ENCODE measurements at regions not wholly inside any gene's neighbourhood (a gene's known extent, or its start where the extent isn't known, plus 50 kb on each side); places are given as distances from the start of the nearest gene placed in this dataset.

GRCh38 chr12:88251798-88252197, 109.7 kb downstream of the TMTC3 start:
- Histone ChIP-seq H3K27me3 (ENCODE audit: control insufficient read depth, insufficient read depth, low read length) (no peaks in the 10 kb centered on the region), H3K9ac (ENCODE audit: low read depth, low read length) (no peak overlapping the region), H3K27ac (ENCODE audit: low read depth, low read length) (no peak overlapping the region), H3K36me3 (ENCODE audit: control insufficient read depth, insufficient read depth, low read length) (no peaks in the 10 kb centered on the region), H3K4me3 (ENCODE audit: low read depth, low read length) (no peak overlapping the region), H3K4me1 (ENCODE audit: control insufficient read depth, insufficient read depth, low read length) (peaks cover 9% of the 10 kb centered on the region), H3K9me3 (ENCODE audit: control insufficient read depth, insufficient read depth, low read length) (no peaks in the 10 kb centered on the region)

- Histone ChIP-seq H3K27me3 (ENCODE audit: control insufficient read depth, insufficient read depth, low read length) (no peaks in the 10 kb centered on the region), H3K9ac (ENCODE audit: low read depth, low read length) (no peak overlapping the region), H3K4me1 (ENCODE audit: control insufficient read depth, insufficient read depth, low read length) (no peaks in the 10 kb centered on the region), H3K27ac (ENCODE audit: low read depth, low read length) (no peak overlapping the region), H3K36me3 (ENCODE audit: control insufficient read depth, insufficient read depth, low read length) (no peaks in the 10 kb centered on the region), H3K4me3 (ENCODE audit: low read depth, low read length) (no peak overlapping the region), H3K9me3 (ENCODE audit: control insufficient read depth, insufficient read depth, low read length) (no peaks in the 10 kb centered on the region)
Measured at GRCh38 chr12:88253371-88253978, 111.4 kb downstream of the TMTC3 start.

- no peaks in the 10 kb centered on the region for H3K4me1 ChIP-seq (ENCODE audit: control insufficient read depth, insufficient read depth, low read length)
- H3K4me3 ChIP-seq (ENCODE audit: low read depth, low read length): no peak overlapping the region
- no peak overlapping the region for H3K9ac ChIP-seq (ENCODE audit: low read depth, low read length)
- no peak overlapping the region for H3K27ac ChIP-seq (ENCODE audit: low read depth, low read length)
- no peaks in the 10 kb centered on the region for H3K9me3 ChIP-seq (ENCODE audit: control insufficient read depth, insufficient read depth, low read length)
- no peaks in the 10 kb centered on the region for H3K27me3 ChIP-seq (ENCODE audit: control insufficient read depth, insufficient read depth, low read length)
- no peaks in the 10 kb centered on the region for H3K36me3 ChIP-seq (ENCODE audit: control insufficient read depth, insufficient read depth, low read length)
Measured at GRCh38 chr12:88255224-88255623, 113.1 kb downstream of the TMTC3 start.

- H3K4me1 ChIP-seq (ENCODE audit: control insufficient read depth, insufficient read depth, low read length): no peaks in the 10 kb centered on the region
- H3K4me3 ChIP-seq (ENCODE audit: low read depth, low read length): no peak overlapping the region
- H3K27ac ChIP-seq (ENCODE audit: low read depth, low read length): no peak overlapping the region
- H3K9ac ChIP-seq (ENCODE audit: low read depth, low read length): no peak overlapping the region
- H3K36me3 ChIP-seq (ENCODE audit: control insufficient read depth, insufficient read depth, low read length): no peaks in the 10 kb centered on the region
- H3K27me3 ChIP-seq (ENCODE audit: control insufficient read depth, insufficient read depth, low read length): no peaks in the 10 kb centered on the region
- no peaks in the 10 kb centered on the region for H3K9me3 ChIP-seq (ENCODE audit: control insufficient read depth, insufficient read depth, low read length)
Measured at GRCh38 chr12:88255847-88256246, 113.7 kb downstream of the TMTC3 start.

- no peaks in the 10 kb centered on the region for H3K36me3 ChIP-seq (ENCODE audit: control insufficient read depth, insufficient read depth, low read length)
- H3K4me3 ChIP-seq (ENCODE audit: low read depth, low read length): no peak overlapping the region
- no peak overlapping the region for H3K9ac ChIP-seq (ENCODE audit: low read depth, low read length)
- H3K9me3 ChIP-seq (ENCODE audit: control insufficient read depth, insufficient read depth, low read length): no peaks in the 10 kb centered on the region
- H3K27me3 ChIP-seq (ENCODE audit: control insufficient read depth, insufficient read depth, low read length): no peaks in the 10 kb centered on the region
- H3K27ac ChIP-seq (ENCODE audit: low read depth, low read length): no peak overlapping the region
- no peaks in the 10 kb centered on the region for H3K4me1 ChIP-seq (ENCODE audit: control insufficient read depth, insufficient read depth, low read length)
Measured at GRCh38 chr12:88258396-88258795, 116.3 kb downstream of the TMTC3 start.

GRCh38 chr12:88266806-88267360, 124.8 kb downstream of the TMTC3 start:
- Histone ChIP-seq H3K9ac (ENCODE audit: low read depth, low read length) (no peak overlapping the region), H3K4me3 (ENCODE audit: low read depth, low read length) (no peak overlapping the region), H3K9me3 (ENCODE audit: control insufficient read depth, insufficient read depth, low read length) (no peaks in the 10 kb centered on the region), H3K27ac (ENCODE audit: low read depth, low read length) (no peak overlapping the region), H3K4me1 (ENCODE audit: control insufficient read depth, insufficient read depth, low read length) (no peaks in the 10 kb centered on the region), H3K36me3 (ENCODE audit: control insufficient read depth, insufficient read depth, low read length) (no peaks in the 10 kb centered on the region), H3K27me3 (ENCODE audit: control insufficient read depth, insufficient read depth, low read length) (no peaks in the 10 kb centered on the region)

GRCh38 chr12:88267630-88268029, 125.5 kb downstream of the TMTC3 start:
- no peak overlapping the region for H3K4me3 ChIP-seq (ENCODE audit: low read depth, low read length)
- H3K27ac ChIP-seq (ENCODE audit: low read depth, low read length): no peak overlapping the region
- H3K36me3 ChIP-seq (ENCODE audit: control insufficient read depth, insufficient read depth, low read length): no peaks in the 10 kb centered on the region
- H3K27me3 ChIP-seq (ENCODE audit: control insufficient read depth, insufficient read depth, low read length): no peaks in the 10 kb centered on the region
- no peaks in the 10 kb centered on the region for H3K4me1 ChIP-seq (ENCODE audit: control insufficient read depth, insufficient read depth, low read length)
- H3K9me3 ChIP-seq (ENCODE audit: control insufficient read depth, insufficient read depth, low read length): no peaks in the 10 kb centered on the region
- no peak overlapping the region for H3K9ac ChIP-seq (ENCODE audit: low read depth, low read length)

- no peak overlapping the region for H3K9ac ChIP-seq (ENCODE audit: low read depth, low read length)
- 0 out of 2 replicates have a peak, but pooled peaks cover 3% of the 10 kb centered on the region for H3K4me1 ChIP-seq (ENCODE audit: control insufficient read depth, insufficient read depth, low read length)
- no peak overlapping the region for H3K27ac ChIP-seq (ENCODE audit: low read depth, low read length)
- H3K36me3 ChIP-seq (ENCODE audit: control insufficient read depth, insufficient read depth, low read length): no peaks in the 10 kb centered on the region
- H3K27me3 ChIP-seq (ENCODE audit: control insufficient read depth, insufficient read depth, low read length): no peaks in the 10 kb centered on the region
- H3K4me3 ChIP-seq (ENCODE audit: low read depth, low read length): no peak overlapping the region
- H3K9me3 ChIP-seq (ENCODE audit: control insufficient read depth, insufficient read depth, low read length): no peaks in the 10 kb centered on the region
Measured at GRCh38 chr12:88272456-88272855, 130.3 kb downstream of the TMTC3 start.

GRCh38 chr12:88273450-88273849, 131.3 kb downstream of the TMTC3 start:
- no peak overlapping the region for H3K4me3 ChIP-seq (ENCODE audit: low read depth, low read length)
- no peaks in the 10 kb centered on the region for H3K36me3 ChIP-seq (ENCODE audit: control insufficient read depth, insufficient read depth, low read length)
- no peaks in the 10 kb centered on the region for H3K27me3 ChIP-seq (ENCODE audit: control insufficient read depth, insufficient read depth, low read length)
- H3K4me1 ChIP-seq (ENCODE audit: control insufficient read depth, insufficient read depth, low read length): 0 out of 2 replicates have a peak, but pooled peaks cover 3% of the 10 kb centered on the region
- H3K27ac ChIP-seq (ENCODE audit: low read depth, low read length): no peak overlapping the region
- H3K9ac ChIP-seq (ENCODE audit: low read depth, low read length): no peak overlapping the region
- H3K9me3 ChIP-seq (ENCODE audit: control insufficient read depth, insufficient read depth, low read length): no peaks in the 10 kb centered on the region

GRCh38 chr12:88273875-88274274, 131.8 kb downstream of the TMTC3 start:
- Histone ChIP-seq H3K27me3 (ENCODE audit: control insufficient read depth, insufficient read depth, low read length) (no peaks in the 10 kb centered on the region), H3K27ac (ENCODE audit: low read depth, low read length) (no peak overlapping the region), H3K4me3 (ENCODE audit: low read depth, low read length) (no peak overlapping the region), H3K9ac (ENCODE audit: low read depth, low read length) (no peak overlapping the region), H3K4me1 (ENCODE audit: control insufficient read depth, insufficient read depth, low read length) (0 out of 2 replicates have a peak, but pooled peaks cover 3% of the 10 kb centered on the region), H3K9me3 (ENCODE audit: control insufficient read depth, insufficient read depth, low read length) (no peaks in the 10 kb centered on the region), H3K36me3 (ENCODE audit: control insufficient read depth, insufficient read depth, low read length) (no peaks in the 10 kb centered on the region)

GRCh38 chr12:88291498-88292131, 149.5 kb downstream of the TMTC3 start:
- no peak overlapping the region for H3K9ac ChIP-seq (ENCODE audit: low read depth, low read length)
- H3K4me3 ChIP-seq (ENCODE audit: low read depth, low read length): no peak overlapping the region
- no peaks in the 10 kb centered on the region for H3K27me3 ChIP-seq (ENCODE audit: control insufficient read depth, insufficient read depth, low read length)
- no peak overlapping the region for H3K27ac ChIP-seq (ENCODE audit: low read depth, low read length)
- no peaks in the 10 kb centered on the region for H3K4me1 ChIP-seq (ENCODE audit: control insufficient read depth, insufficient read depth, low read length)
- no peaks in the 10 kb centered on the region for H3K9me3 ChIP-seq (ENCODE audit: control insufficient read depth, insufficient read depth, low read length)
- no peaks in the 10 kb centered on the region for H3K36me3 ChIP-seq (ENCODE audit: control insufficient read depth, insufficient read depth, low read length)

Measured in HUES48 (cell line).